ENCODE measurements at regions not wholly inside any gene's neighbourhood (a gene's known extent, or its start where the extent isn't known, plus 50 kb on each side); places are given as distances from the start of the nearest gene placed in this dataset.

GRCh38 chr14:29197557-29197956, 431.0 kb downstream of the FOXG1 start:
- WGBS, 2 donors = 87 to 90% methylated on average over 1 of the region's 1 CpG
- DNase-seq = no peak
- no peak for TF ChIP-seq POLR2A (IDR thresholded peaks at IDR 0.05)
- no peak for TF ChIP-seq EP300 (IDR thresholded peaks at IDR 0.05)
- TF ChIP-seq POLR2AphosphoS5 (IDR thresholded peaks at IDR 0.05) = no peak
- no peak for TF ChIP-seq CTCF (IDR thresholded peaks at IDR 0.05)
- H3K27ac ChIP-seq = no peak overlapping the region
- no peak overlapping the region for H3K4me3 ChIP-seq
- intact Hi-C loops (cut with DNase I) = no loop called here
- H3K9me3 ChIP-seq = no peaks in the 10 kb centered on the region
- no peaks in the 10 kb centered on the region for H3K36me3 ChIP-seq
- no peaks in the 10 kb centered on the region for H3K27me3 ChIP-seq
- no peaks in the 10 kb centered on the region for H3K4me1 ChIP-seq

- Histone ChIP-seq H3K36me3 (no peaks in the 10 kb centered on the region), H3K4me1 (no peaks in the 10 kb centered on the region), H3K27me3 (no peaks in the 10 kb centered on the region), H3K9me3 (no peaks in the 10 kb centered on the region), H3K27ac (no peak overlapping the region), H3K4me3 (no peak overlapping the region)
- WGBS, 2 donors = 90 to 93% methylated on average over 2 of the region's 2 CpGs
- intact Hi-C loops (cut with DNase I) = no loop called here
- TF ChIP-seq POLR2AphosphoS5 (IDR thresholded peaks at IDR 0.05) = no peak
- no peak for TF ChIP-seq EP300 (IDR thresholded peaks at IDR 0.05)
- no peak for TF ChIP-seq POLR2A (IDR thresholded peaks at IDR 0.05)
- no peak for TF ChIP-seq CTCF (IDR thresholded peaks at IDR 0.05)
- DNase-seq = no peak
These were observed 439.1 kb downstream of the FOXG1 start for GRCh38 chr14:29205658-29206057.

GRCh38 chr14:29215853-29216252, 449.3 kb downstream of the FOXG1 start:
- TF ChIP-seq POLR2AphosphoS5 (IDR thresholded peaks at IDR 0.05) (no peak), EP300 (IDR thresholded peaks at IDR 0.05) (no peak), POLR2A (IDR thresholded peaks at IDR 0.05) (no peak), CTCF (IDR thresholded peaks at IDR 0.05) (no peak)
- no peak for DNase-seq
- Histone ChIP-seq H3K4me1 (no peaks in the 10 kb centered on the region), H3K27ac (no peak overlapping the region), H3K36me3 (no peaks in the 10 kb centered on the region), H3K9me3 (no peaks in the 10 kb centered on the region), H3K4me3 (no peak overlapping the region), H3K27me3 (no peaks in the 10 kb centered on the region)
- 75 to 85% methylated on average over 3 of the region's 3 CpGs for WGBS, 2 donors
- intact Hi-C loops (cut with DNase I) = no loop called here

- intact Hi-C loops (cut with DNase I) = no loop called here
- no peak overlapping the region for H3K27ac ChIP-seq
These were observed 450.0 kb downstream of the FOXG1 start for GRCh38 chr14:29216268-29217232.

More at GRCh38 chr14:29216268-29217232, 450.0 kb downstream of the FOXG1 start:
- no peak for DNase-seq
- no peaks in the 10 kb centered on the region for H3K4me1 ChIP-seq
- WGBS, 2 donors = 49 to 65% methylated on average over 9 of the region's 9 CpGs
- no peaks in the 10 kb centered on the region for H3K36me3 ChIP-seq
- H3K27me3 ChIP-seq = no peaks in the 10 kb centered on the region
- H3K9me3 ChIP-seq = no peaks in the 10 kb centered on the region
- TF ChIP-seq CTCF (IDR thresholded peaks at IDR 0.05) = no peak
- TF ChIP-seq POLR2AphosphoS5 (IDR thresholded peaks at IDR 0.05) = no peak
- no peak for TF ChIP-seq POLR2A (IDR thresholded peaks at IDR 0.05)
- no peak for TF ChIP-seq EP300 (IDR thresholded peaks at IDR 0.05)
- no peak overlapping the region for H3K4me3 ChIP-seq
